ENCODE measurements at regions not wholly inside any gene's neighbourhood (a gene's known extent, or its start where the extent isn't known, plus 50 kb on each side); places are given as distances from the start of the nearest gene placed in this dataset.
"Not testable (repeated sequence)": the region's sequence is repeated elsewhere in the genome, so short reads cannot be mapped to it uniquely, and the experiment has no call there.

- no peak for TF ChIP-seq EZH2 (IDR thresholded peaks at IDR 0.05; ENCODE audit: insufficient read depth, poor library complexity, severe bottlenecking)
- TF ChIP-seq EZH2phosphoT487 (IDR thresholded peaks at IDR 0.05; ENCODE audit: insufficient read depth, low read depth): no peak
These were observed 223.6 kb upstream of the DEPDC1 start for GRCh38 chr1:68720476-68720875.

GRCh38 chr1:68723791-68724190, 226.9 kb upstream of the DEPDC1 start:
- TF ChIP-seq EZH2phosphoT487 (IDR thresholded peaks at IDR 0.05; ENCODE audit: insufficient read depth, low read depth) (no peak), EZH2 (IDR thresholded peaks at IDR 0.05; ENCODE audit: insufficient read depth, poor library complexity, severe bottlenecking) (no peak)
- DNase-seq: no peak
- Histone ChIP-seq H4K20me1 (ENCODE audit: insufficient read depth) (no peaks in the 10 kb centered on the region), H3K9ac (no peak overlapping the region), H3K27me3 (replicated peaks; ENCODE audit: insufficient read depth) (no peaks in the 10 kb centered on the region), H2AFZ (no peak overlapping the region), H3K79me2 (ENCODE audit: insufficient read depth) (no peaks in the 10 kb centered on the region), H3K4me1 (ENCODE audit: insufficient read depth) (no peaks in the 10 kb centered on the region), H3K9me2 (ENCODE audit: insufficient read depth) (no peaks in the 10 kb centered on the region), H3K4me2 (ENCODE audit: unreplicated experiment) (no peak overlapping the region), H3F3A (ENCODE audit: insufficient read depth) (no peaks in the 10 kb centered on the region), H3K36me3 (ENCODE audit: low read depth) (no peaks in the 10 kb centered on the region), H3K27ac (no peak overlapping the region), H3K4me3 (no peak overlapping the region), H3K9me3 (ENCODE audit: low read depth) (no peaks in the 10 kb centered on the region)
- WGBS, 2 experiments (ENCODE audit: low coverage in 1 of 2, low lambda C conversion rate in 2 of 2, missing lambda C conversion rate in 2 of 2): 50 to 59% methylated on average over 1 of the region's 1 CpG
- in situ Hi-C loops (cut with MboI): no loop called here

More at GRCh38 chr1:68720476-68720875, 223.6 kb upstream of the DEPDC1 start:
- H3K9me3 ChIP-seq (ENCODE audit: low read depth): no peaks in the 10 kb centered on the region
- H3K4me1 ChIP-seq (ENCODE audit: insufficient read depth): no peaks in the 10 kb centered on the region
- H3K27me3 ChIP-seq (replicated peaks; ENCODE audit: insufficient read depth): no peaks in the 10 kb centered on the region
- no peaks in the 10 kb centered on the region for H3K9me2 ChIP-seq (ENCODE audit: insufficient read depth)
- in situ Hi-C loops (cut with MboI): no loop called here
- no peaks in the 10 kb centered on the region for H3K79me2 ChIP-seq (ENCODE audit: insufficient read depth)
- no peak overlapping the region for H3K4me3 ChIP-seq
- H2AFZ ChIP-seq: no peak overlapping the region
- H3K4me2 ChIP-seq (ENCODE audit: unreplicated experiment): no peak overlapping the region
- no peaks in the 10 kb centered on the region for H3F3A ChIP-seq (ENCODE audit: insufficient read depth)
- no peak overlapping the region for H3K9ac ChIP-seq
- WGBS, 2 experiments (ENCODE audit: low coverage in 1 of 2, low lambda C conversion rate in 2 of 2, missing lambda C conversion rate in 2 of 2): 24 to 32% methylated on average over 1 of the region's 1 CpG
- no peak for DNase-seq
- no peaks in the 10 kb centered on the region for H3K36me3 ChIP-seq (ENCODE audit: low read depth)
- H4K20me1 ChIP-seq (ENCODE audit: insufficient read depth): no peaks in the 10 kb centered on the region
- no peak overlapping the region for H3K27ac ChIP-seq

- WGBS, 2 experiments (ENCODE audit: low coverage in 1 of 2, low lambda C conversion rate in 2 of 2, missing lambda C conversion rate in 2 of 2): 20 to 30% methylated on average over 2 of the region's 2 CpGs
- H3K36me3 ChIP-seq (ENCODE audit: low read depth): no peaks in the 10 kb centered on the region
- H3K9me3 ChIP-seq (ENCODE audit: low read depth): no peaks in the 10 kb centered on the region
- TF ChIP-seq EZH2phosphoT487 (IDR thresholded peaks at IDR 0.05; ENCODE audit: insufficient read depth, low read depth): no peak
- TF ChIP-seq EZH2 (IDR thresholded peaks at IDR 0.05; ENCODE audit: insufficient read depth, poor library complexity, severe bottlenecking): no peak
- no peak overlapping the region for H3K4me3 ChIP-seq
- H3K79me2 ChIP-seq (ENCODE audit: insufficient read depth): no peaks in the 10 kb centered on the region
- H4K20me1 ChIP-seq (ENCODE audit: insufficient read depth): no peaks in the 10 kb centered on the region
- H3K4me2 ChIP-seq (ENCODE audit: unreplicated experiment): no peak overlapping the region
- H2AFZ ChIP-seq: no peak overlapping the region
- H3K9ac ChIP-seq: no peak overlapping the region
- in situ Hi-C loops (cut with MboI): no loop called here
- no peaks in the 10 kb centered on the region for H3K9me2 ChIP-seq (ENCODE audit: insufficient read depth)
- no peaks in the 10 kb centered on the region for H3K4me1 ChIP-seq (ENCODE audit: insufficient read depth)
- no peaks in the 10 kb centered on the region for H3F3A ChIP-seq (ENCODE audit: insufficient read depth)
- no peaks in the 10 kb centered on the region for H3K27me3 ChIP-seq (replicated peaks; ENCODE audit: insufficient read depth)
- no peak overlapping the region for H3K27ac ChIP-seq
- DNase-seq: no peak
These were observed 228.3 kb upstream of the DEPDC1 start for GRCh38 chr1:68725001-68725752.

GRCh38 chr1:68739486-68739885, 242.6 kb upstream of the DEPDC1 start:
- DNase-seq; H2AFZ ChIP-seq; H3K36me3 ChIP-seq (ENCODE audit: low read depth); H3K9ac ChIP-seq; in situ Hi-C loops (cut with MboI); H3K9me2 ChIP-seq (ENCODE audit: insufficient read depth); H3K27ac ChIP-seq; H3F3A ChIP-seq (ENCODE audit: insufficient read depth); H3K9me3 ChIP-seq (ENCODE audit: low read depth); H4K20me1 ChIP-seq (ENCODE audit: insufficient read depth); H3K4me3 ChIP-seq; H3K4me1 ChIP-seq (ENCODE audit: insufficient read depth); H3K79me2 ChIP-seq (ENCODE audit: insufficient read depth); H3K27me3 ChIP-seq (replicated peaks; ENCODE audit: insufficient read depth); H3K4me2 ChIP-seq (ENCODE audit: unreplicated experiment): not testable (repeated sequence)
- WGBS, 2 experiments (ENCODE audit: low coverage in 1 of 2, low lambda C conversion rate in 2 of 2, missing lambda C conversion rate in 2 of 2): 52 to 61% methylated on average over 8 to 11 of the region's 19 CpGs

GRCh38 chr1:68745011-68745410, 248.1 kb upstream of the DEPDC1 start:
- DNase-seq: no peak
- Histone ChIP-seq H3K9me3 (ENCODE audit: low read depth) (no peaks in the 10 kb centered on the region), H3K27me3 (replicated peaks; ENCODE audit: insufficient read depth) (no peaks in the 10 kb centered on the region), H3K9me2 (ENCODE audit: insufficient read depth) (no peaks in the 10 kb centered on the region), H3K36me3 (ENCODE audit: low read depth) (no peaks in the 10 kb centered on the region), H4K20me1 (ENCODE audit: insufficient read depth) (no peaks in the 10 kb centered on the region), H3K9ac (no peak overlapping the region), H3K4me1 (ENCODE audit: insufficient read depth) (no peaks in the 10 kb centered on the region), H3F3A (ENCODE audit: insufficient read depth) (no peaks in the 10 kb centered on the region), H2AFZ (no peak overlapping the region), H3K4me3 (no peak overlapping the region), H3K4me2 (ENCODE audit: unreplicated experiment) (no peak overlapping the region), H3K27ac (no peak overlapping the region), H3K79me2 (ENCODE audit: insufficient read depth) (no peaks in the 10 kb centered on the region)
- TF ChIP-seq EZH2phosphoT487 (IDR thresholded peaks at IDR 0.05; ENCODE audit: insufficient read depth, low read depth): no peak
- no peak for TF ChIP-seq EZH2 (IDR thresholded peaks at IDR 0.05; ENCODE audit: insufficient read depth, poor library complexity, severe bottlenecking)
- in situ Hi-C loops (cut with MboI): no loop called here
- WGBS, 2 experiments (ENCODE audit: low coverage in 1 of 2, low lambda C conversion rate in 2 of 2, missing lambda C conversion rate in 2 of 2): 0 to 3% methylated on average over 2 of the region's 2 CpGs

Measured in GM23248 (cell line).